ENCODE measurements at regions not wholly inside any gene's neighbourhood (a gene's known extent, or its start where the extent isn't known, plus 50 kb on each side); places are given as distances from the start of the nearest gene placed in this dataset.

DNA sequence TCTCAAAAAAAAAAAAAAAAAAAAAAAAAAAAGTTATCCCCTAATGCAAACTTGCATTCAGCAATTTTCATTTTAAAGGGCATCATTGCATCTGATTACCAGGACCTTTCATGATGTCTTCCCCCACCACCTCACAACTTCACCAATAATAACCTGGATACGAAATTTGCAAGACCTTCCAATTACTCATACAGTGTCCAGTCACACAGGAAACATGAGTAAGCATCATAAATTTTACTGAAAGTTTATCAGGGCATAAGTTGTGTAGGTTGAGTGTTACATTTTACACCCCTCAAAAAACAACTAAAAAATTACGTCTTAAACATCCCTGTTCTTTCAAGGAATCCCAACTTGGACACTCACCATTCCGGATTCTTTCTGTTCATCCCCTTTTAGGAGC is 79.1 kb upstream of the ANKEF1 start:
- TF ChIP-seq POLR2AphosphoS5 (IDR thresholded peaks at IDR 0.05) (no peak), CTCF (IDR thresholded peaks at IDR 0.05) (no peak)
